Natural killer cell (primary cell): ENCODE measurements at regions not wholly inside any gene's neighbourhood (a gene's known extent, or its start where the extent isn't known, plus 50 kb on each side); places are given as distances from the start of the nearest gene placed in this dataset.

Experiments
- ATAC-seq, 3 donors: fragments of 150-1000 bp in 2 of 3; fragments of 200-7000 bp in 1 of 3; cut with Tn5 transposase; 1 replicate in 1 of 3; 2 replicates in 2 of 3; pipeline ENCODE4 v1.10.0; 2021; ENCODE audit warnings: mild to moderate bottlenecking in 2 of 3, moderate library complexity in 2 of 3
- DNase-seq, 2 donors: peaks; one replicate each; pipeline versions ENCODE4 v3.0.0 to v3.0.0-alpha.2; 2013 to 2021; ENCODE audit warnings: mixed read lengths in 1 of 2
- H3K27ac ChIP-seq: one replicate; pipeline ENCODE4 v1.5.1; 2013; ENCODE audit warnings: mild to moderate bottlenecking, low read length
- H3K27me3 ChIP-seq: one replicate; pipeline ENCODE4 v1.6.1; 2013; ENCODE audit warnings: low read length; ENCODE audit not compliant: control insufficient read depth, insufficient read depth
- H3K36me3 ChIP-seq: one replicate; pipeline ENCODE4 v1.6.1; 2013; ENCODE audit warnings: low read length; ENCODE audit not compliant: control insufficient read depth, insufficient read depth
- H3K4me1 ChIP-seq: one replicate; pipeline ENCODE4 v1.6.1; 2013; ENCODE audit warnings: low read length; ENCODE audit not compliant: control insufficient read depth, insufficient read depth
- H3K4me3 ChIP-seq: one replicate; pipeline ENCODE4 v1.5.1; 2013; ENCODE audit warnings: low read length
- H3K9me3 ChIP-seq: one replicate; pipeline ENCODE4 v1.6.1; 2013; ENCODE audit warnings: low read length; ENCODE audit not compliant: control insufficient read depth, insufficient read depth
- H3K27ac Mint-ChIP-seq, 2 donors: one replicate each; pipeline ENCODE4 v1.8.0; 2022; ENCODE audit warnings: mild to moderate bottlenecking in 2 of 2, mixed read lengths in 2 of 2, moderate library complexity in 1 of 2
- H3K27me3 Mint-ChIP-seq, 2 donors: one replicate each; pipeline ENCODE4 v1.8.0; 2022; ENCODE audit warnings: low read depth in 2 of 2, mixed read lengths in 2 of 2
- H3K36me3 Mint-ChIP-seq: one replicate; pipeline ENCODE4 v1.8.0; 2022; ENCODE audit warnings: mixed read lengths
- H3K4me1 Mint-ChIP-seq, 2 donors: one replicate each; pipeline ENCODE4 v1.8.0; 2022; ENCODE audit warnings: mixed read lengths in 2 of 2
- H3K4me3 Mint-ChIP-seq: one replicate; pipeline ENCODE4 v1.8.0; 2022; ENCODE audit warnings: mild to moderate bottlenecking, moderate library complexity, mixed read lengths
- H3K9me3 Mint-ChIP-seq, 2 donors: one replicate each; pipeline ENCODE4 v1.8.0; 2022; ENCODE audit warnings: mixed read lengths in 2 of 2
- CTCF ChIP-seq: fragments of 200-600 bp; IDR thresholded peaks from one replicate; pipeline ENCODE4 v1.8.0; 2022; ENCODE audit warnings: antibody characterized with exemption
- WGBS: methylation state at CpG from one replicate; pipeline ENCODE4 v1.1.7; 2013; ENCODE audit warnings: missing lambda C conversion rate; ENCODE audit not compliant: insufficient coverage; 5-methylcytosine and 5-hydroxymethylcytosine counted together
- intact Hi-C: fragments of 100-400 bp; cut with micrococcal nuclease; formaldehyde crosslinking; loops from one replicate; pipeline ENCODE4 v1.14.2; 2022

GRCh38 chr9:85173967-85174366, 504.4 kb downstream of the NTRK2 start:
- H3K36me3 Mint-ChIP-seq: no peaks in the 10 kb centered on the region
- no peak overlapping the region for H3K27ac Mint-ChIP-seq
- 100% methylated on average over 1 of the region's 1 CpG for WGBS

GRCh38 chr9:85172001-85172978, 502.8 kb downstream of the NTRK2 start:
- Mint-ChIP-seq H3K9me3 (no peaks in the 10 kb centered on the region), H3K36me3 (no peaks in the 10 kb centered on the region), H3K27me3 (peaks cover 18 to 46% of the 10 kb centered on the region in 2 donors), H3K27ac (no peak overlapping the region), H3K4me1 (peaks cover 9 to 15% of the 10 kb centered on the region in 2 donors), H3K4me3 (no peak overlapping the region)
- no peaks in the 10 kb centered on the region for H3K36me3 ChIP-seq
- no peaks in the 10 kb centered on the region for H3K9me3 ChIP-seq
- ATAC-seq: peak; percentile 54 to 89 (median 81)
- H3K4me1 ChIP-seq: peaks cover 14% of the 10 kb centered on the region
- no peaks in the 10 kb centered on the region for H3K27me3 ChIP-seq
- no peak for TF ChIP-seq CTCF
- intact Hi-C loops: no loop called here
- WGBS: 67% methylated on average over 3 of the region's 7 CpGs
- DNase-seq: no peak
- H3K27ac ChIP-seq: no peak overlapping the region
- no peak overlapping the region for H3K4me3 ChIP-seq

More at GRCh38 chr9:85173967-85174366, 504.4 kb downstream of the NTRK2 start:
- no peak for TF ChIP-seq CTCF
- Mint-ChIP-seq H3K9me3 (no peaks in the 10 kb centered on the region), H3K4me1 (peaks cover 9 to 15% of the 10 kb centered on the region in 2 donors), H3K4me3 (no peak overlapping the region), H3K27me3 (peaks cover 20 to 44% of the 10 kb centered on the region in 2 donors)
- no peak for ATAC-seq
- H3K27me3 ChIP-seq: peaks cover 3% of the 10 kb centered on the region
- H3K27ac ChIP-seq: no peak overlapping the region
- no peaks in the 10 kb centered on the region for H3K9me3 ChIP-seq
- peaks cover 14% of the 10 kb centered on the region for H3K4me1 ChIP-seq
- DNase-seq: no peak
- intact Hi-C loops: no loop called here
- no peak overlapping the region for H3K4me3 ChIP-seq
- no peaks in the 10 kb centered on the region for H3K36me3 ChIP-seq

- no peak overlapping the region for H3K4me3 Mint-ChIP-seq
- H3K36me3 ChIP-seq: no peaks in the 10 kb centered on the region
- no peaks in the 10 kb centered on the region for H3K36me3 Mint-ChIP-seq
- no peak overlapping the region for H3K27ac Mint-ChIP-seq
- intact Hi-C loops: no loop called here
- H3K4me1 Mint-ChIP-seq: peaks cover 9 to 15% of the 10 kb centered on the region in 2 donors
- peaks cover 14% of the 10 kb centered on the region for H3K4me1 ChIP-seq
- no peak for TF ChIP-seq CTCF
- H3K9me3 ChIP-seq: no peaks in the 10 kb centered on the region
- peaks cover 20 to 48% of the 10 kb centered on the region in 2 donors for H3K27me3 Mint-ChIP-seq
- H3K27me3 ChIP-seq: no peaks in the 10 kb centered on the region
- no peak overlapping the region for H3K27ac ChIP-seq
- no peak for ATAC-seq
- no peak overlapping the region for H3K4me3 ChIP-seq
- DNase-seq: no peak
- no peaks in the 10 kb centered on the region for H3K9me3 Mint-ChIP-seq
Observed at GRCh38 chr9:85171163-85171562, 501.6 kb downstream of the NTRK2 start.
